ENCODE measurements at regions not wholly inside any gene's neighbourhood (a gene's known extent, or its start where the extent isn't known, plus 50 kb on each side); places are given as distances from the start of the nearest gene placed in this dataset.

GRCh38 chr9:78479441-78479840 lies 182.5 kb downstream of the PSAT1 start:
- Histone ChIP-seq H3K36me3 (ENCODE audit: control insufficient read depth, insufficient read depth, low read length) (no peaks in the 10 kb centered on the region), H3K4me3 (ENCODE audit: low read depth, low read length) (no peak overlapping the region), H2AFZ (no peak overlapping the region), H3K4me2 (ENCODE audit: low read length) (no peak overlapping the region), H3K9me3 (ENCODE audit: control insufficient read depth, low read length) (no peaks in the 10 kb centered on the region), H3K27me3 (ENCODE audit: control insufficient read depth, insufficient read depth, low read length) (no peaks in the 10 kb centered on the region), H3K79me2 (no peaks in the 10 kb centered on the region), H3K9ac (no peak overlapping the region), H3K4me1 (no peaks in the 10 kb centered on the region), H3K27ac (no peak overlapping the region)
- no peak for TF ChIP-seq CTCF (IDR thresholded peaks at IDR 0.05)

DNA sequence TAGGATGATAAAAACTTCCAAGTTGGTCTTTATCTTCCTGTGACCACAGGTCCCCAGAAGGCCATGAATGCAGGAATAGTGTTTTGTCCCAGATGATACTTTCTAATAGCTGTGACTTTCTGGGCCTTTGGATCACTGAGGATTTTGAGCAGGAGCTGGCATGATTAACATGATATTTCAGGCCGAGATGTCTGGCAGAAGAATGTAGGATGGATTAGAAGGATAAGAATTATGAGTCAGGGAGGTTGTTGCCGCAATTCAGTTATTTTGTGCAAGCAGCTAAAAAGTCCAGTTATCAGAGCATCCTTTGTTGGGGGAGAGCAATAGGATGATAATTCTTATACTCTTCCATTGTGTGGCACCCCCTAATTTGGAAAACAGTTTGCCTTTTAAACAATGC lies 189.7 kb downstream of the PSAT1 start:
- Histone ChIP-seq H3K4me1 (no peaks in the 10 kb centered on the region), H2AFZ (no peak overlapping the region), H3K4me2 (ENCODE audit: low read length) (no peak overlapping the region), H3K79me2 (no peaks in the 10 kb centered on the region), H3K27ac (no peak overlapping the region), H3K27me3 (ENCODE audit: control insufficient read depth, insufficient read depth, low read length) (no peaks in the 10 kb centered on the region), H3K9me3 (ENCODE audit: control insufficient read depth, low read length) (no peaks in the 10 kb centered on the region), H3K4me3 (ENCODE audit: low read depth, low read length) (no peak overlapping the region), H3K36me3 (ENCODE audit: control insufficient read depth, insufficient read depth, low read length) (no peaks in the 10 kb centered on the region), H3K9ac (no peak overlapping the region)
- no peak for TF ChIP-seq CTCF (IDR thresholded peaks at IDR 0.05)

GRCh38 chr9:78490231-78490630 lies 193.3 kb downstream of the PSAT1 start:
- H2AFZ ChIP-seq = no peak overlapping the region
- H3K9me3 ChIP-seq (ENCODE audit: control insufficient read depth, low read length) = no peaks in the 10 kb centered on the region
- H3K4me1 ChIP-seq = no peaks in the 10 kb centered on the region
- no peaks in the 10 kb centered on the region for H3K27me3 ChIP-seq (ENCODE audit: control insufficient read depth, insufficient read depth, low read length)
- H3K4me3 ChIP-seq (ENCODE audit: low read depth, low read length) = no peak overlapping the region
- H3K36me3 ChIP-seq (ENCODE audit: control insufficient read depth, insufficient read depth, low read length) = no peaks in the 10 kb centered on the region
- no peak overlapping the region for H3K4me2 ChIP-seq (ENCODE audit: low read length)
- H3K9ac ChIP-seq = no peak overlapping the region
- no peak for TF ChIP-seq CTCF (IDR thresholded peaks at IDR 0.05)
- H3K27ac ChIP-seq = no peak overlapping the region
- H3K79me2 ChIP-seq = no peaks in the 10 kb centered on the region

GRCh38 chr9:78491402-78491801 lies 194.5 kb downstream of the PSAT1 start:
- TF ChIP-seq CTCF (IDR thresholded peaks at IDR 0.05) = no peak
- H3K4me3 ChIP-seq (ENCODE audit: low read depth, low read length) = no peak overlapping the region
- H3K9me3 ChIP-seq (ENCODE audit: control insufficient read depth, low read length) = no peaks in the 10 kb centered on the region
- H3K4me2 ChIP-seq (ENCODE audit: low read length) = no peak overlapping the region
- no peaks in the 10 kb centered on the region for H3K4me1 ChIP-seq
- no peak overlapping the region for H3K9ac ChIP-seq
- H2AFZ ChIP-seq = no peak overlapping the region
- H3K27me3 ChIP-seq (ENCODE audit: control insufficient read depth, insufficient read depth, low read length) = no peaks in the 10 kb centered on the region
- H3K27ac ChIP-seq = no peak overlapping the region
- no peaks in the 10 kb centered on the region for H3K79me2 ChIP-seq
- H3K36me3 ChIP-seq (ENCODE audit: control insufficient read depth, insufficient read depth, low read length) = no peaks in the 10 kb centered on the region

- TF ChIP-seq CTCF (IDR thresholded peaks at IDR 0.05) = no peak
- Histone ChIP-seq H3K9ac (no peak overlapping the region), H3K4me3 (ENCODE audit: low read depth, low read length) (no peak overlapping the region), H3K9me3 (ENCODE audit: control insufficient read depth, low read length) (no peaks in the 10 kb centered on the region), H2AFZ (no peak overlapping the region), H3K27me3 (ENCODE audit: control insufficient read depth, insufficient read depth, low read length) (no peaks in the 10 kb centered on the region), H3K36me3 (ENCODE audit: control insufficient read depth, insufficient read depth, low read length) (no peaks in the 10 kb centered on the region), H3K27ac (no peak overlapping the region), H3K4me1 (no peaks in the 10 kb centered on the region), H3K4me2 (ENCODE audit: low read length) (no peak overlapping the region), H3K79me2 (no peaks in the 10 kb centered on the region)
These were observed 196.3 kb downstream of the PSAT1 start for GRCh38 chr9:78493166-78493742.
